ENCODE measurements at regions not wholly inside any gene's neighbourhood (a gene's known extent, or its start where the extent isn't known, plus 50 kb on each side); places are given as distances from the start of the nearest gene placed in this dataset.
"Not testable (repeated sequence)": the region's sequence is repeated elsewhere in the genome, so short reads cannot be mapped to it uniquely, and the experiment has no call there.

- no peak for DNase-seq
Measured at GRCh38 chr1:112855152-112855828, 100.7 kb downstream of the SLC16A1 start.

- DNase-seq = not testable (repeated sequence)
Measured at GRCh38 chr1:112854368-112854984, 101.5 kb downstream of the SLC16A1 start.

- not testable (repeated sequence) for DNase-seq
Measured at GRCh38 chr1:112853915-112854314, 102.1 kb downstream of the SLC16A1 start.

- no peak for DNase-seq
Measured at GRCh38 chr1:112852934-112853333, 103.1 kb downstream of the SLC16A1 start.

GRCh38 chr1:112852276-112852675 lies 103.7 kb downstream of the SLC16A1 start:
- DNase-seq = no peak

GRCh38 chr1:112850034-112850757 lies 105.8 kb downstream of the SLC16A1 start:
- DNase-seq = no peak

GRCh38 chr1:112849425-112850033 lies 106.5 kb downstream of the SLC16A1 start:
- no peak for DNase-seq

- DNase-seq = no peak
Measured at GRCh38 chr1:112841825-112842224, 114.2 kb downstream of the SLC16A1 start.

GRCh38 chr1:112840631-112841624 lies 115.1 kb downstream of the SLC16A1 start:
- DNase-seq = no peak

GRCh38 chr1:112836642-112837041 lies 119.4 kb downstream of the SLC16A1 start:
- DNase-seq = no peak

GRCh38 chr1:112833806-112834205 lies 118.7 kb upstream of the PPM1J start:
- no peak for DNase-seq

- not testable (repeated sequence) for DNase-seq
Measured at GRCh38 chr1:112832259-112832658, 117.1 kb upstream of the PPM1J start.

- not testable (repeated sequence) for DNase-seq
Measured at GRCh38 chr1:112829691-112830090, 114.6 kb upstream of the PPM1J start.

- no peak for DNase-seq
Measured at GRCh38 chr1:112828716-112829115, 113.6 kb upstream of the PPM1J start.

GRCh38 chr1:112827391-112827790 lies 112.3 kb upstream of the PPM1J start:
- DNase-seq = not testable (repeated sequence)

GRCh38 chr1:112826217-112826944 lies 111.2 kb upstream of the PPM1J start:
- no peak for DNase-seq

- not testable (repeated sequence) for DNase-seq
Measured at GRCh38 chr1:112825563-112826216, 110.6 kb upstream of the PPM1J start.

GRCh38 chr1:112825075-112825474 lies 109.9 kb upstream of the PPM1J start:
- not testable (repeated sequence) for DNase-seq

GRCh38 chr1:112821307-112822063 lies 106.4 kb upstream of the PPM1J start:
- DNase-seq = not testable (repeated sequence)
